Hematopoietic multipotent progenitor cell treated with erythropoietin and hydrocortisone succinate and interleukin-3 and kit ligand, for 4 days (in vitro differentiated cells): ENCODE measurements at regions not wholly inside any gene's neighbourhood (a gene's known extent, or its start where the extent isn't known, plus 50 kb on each side); places are given as distances from the start of the nearest gene placed in this dataset.
"Not testable (repeated sequence)": the region's sequence is repeated elsewhere in the genome, so short reads cannot be mapped to it uniquely, and the experiment has no call there.

Experiments used
- DNase-seq: peaks from one replicate; pipeline ENCODE4 v3.0.0-alpha.2; 2015

GRCh38 chr2:142827170-142827569 is 50.3 kb upstream of the KYNU start:
- no peak for DNase-seq

- DNase-seq: no peak
Observed at GRCh38 chr2:142825861-142826260, 51.6 kb upstream of the KYNU start.

GRCh38 chr2:142824756-142825155 is 52.7 kb upstream of the KYNU start:
- DNase-seq: no peak

GRCh38 chr2:142822190-142822589 is 55.3 kb upstream of the KYNU start:
- no peak for DNase-seq

GRCh38 chr2:142819411-142819810 is 58.1 kb upstream of the KYNU start:
- DNase-seq: no peak

- no peak for DNase-seq
Observed at GRCh38 chr2:142815375-142815774, 62.1 kb upstream of the KYNU start.

- DNase-seq: no peak
Observed at GRCh38 chr2:142813830-142814829, 63.3 kb upstream of the KYNU start.

- not testable (repeated sequence) for DNase-seq
Observed at GRCh38 chr2:142811644-142812043, 65.8 kb upstream of the KYNU start.

GRCh38 chr2:142805244-142805643 is 72.2 kb upstream of the KYNU start:
- DNase-seq: no peak

- DNase-seq: no peak
Observed at GRCh38 chr2:142803158-142803557, 74.3 kb upstream of the KYNU start.

- no peak for DNase-seq
Observed at GRCh38 chr2:142796588-142796987, 80.9 kb upstream of the KYNU start.

GRCh38 chr2:142796161-142796560 is 81.3 kb upstream of the KYNU start:
- peak; percentile 3 for DNase-seq

GRCh38 chr2:142794850-142795249 is 82.6 kb upstream of the KYNU start:
- DNase-seq: no peak

- DNase-seq: not testable (repeated sequence)
Observed at GRCh38 chr2:142792328-142792727, 85.1 kb upstream of the KYNU start.

- DNase-seq: peak; percentile 15
Observed at GRCh38 chr2:142791335-142791734, 86.1 kb upstream of the KYNU start.

GRCh38 chr2:142786918-142787702 is 90.4 kb upstream of the KYNU start:
- peak; percentile 12 for DNase-seq

GRCh38 chr2:142782942-142783443 is 94.5 kb upstream of the KYNU start:
- no peak for DNase-seq

- no peak for DNase-seq
Observed at GRCh38 chr2:142781146-142781545, 96.3 kb upstream of the KYNU start.

GRCh38 chr2:142778289-142778688 is 99.2 kb upstream of the KYNU start:
- DNase-seq: no peak

- DNase-seq: no peak
Observed at GRCh38 chr2:142777742-142778141, 99.7 kb upstream of the KYNU start.

- no peak for DNase-seq
Observed at GRCh38 chr2:142769761-142770160, 107.7 kb upstream of the KYNU start.

- DNase-seq: no peak
Observed at GRCh38 chr2:142767847-142768246, 109.6 kb upstream of the KYNU start.

- no peak for DNase-seq
Observed at GRCh38 chr2:142758973-142759372, 118.5 kb upstream of the KYNU start.

GRCh38 chr2:142757111-142757510 is 120.4 kb upstream of the KYNU start:
- DNase-seq: no peak
